GM12874 (cell line): ENCODE measurements at regions not wholly inside any gene's neighbourhood (a gene's known extent, or its start where the extent isn't known, plus 50 kb on each side); places are given as distances from the start of the nearest gene placed in this dataset.

Experiments used
- CTCF ChIP-seq: IDR thresholded peaks from 2 replicates; pipeline ENCODE4 v1.5.1; 2011; ENCODE audit warnings: low read depth, mild to moderate bottlenecking, control low read depth, low read length, moderate library complexity; ENCODE audit not compliant: insufficient read depth

- TF ChIP-seq CTCF = no peak
Measured at GRCh38 chr4:84419201-84419600, 79.9 kb downstream of the NKX6-1 start.

GRCh38 chr4:84417997-84418709, 80.9 kb downstream of the NKX6-1 start:
- TF ChIP-seq CTCF = no peak

GRCh38 chr4:84413976-84414375, 85.1 kb downstream of the NKX6-1 start:
- no peak for TF ChIP-seq CTCF

GRCh38 chr4:84413480-84413879, 85.6 kb downstream of the NKX6-1 start:
- TF ChIP-seq CTCF = no peak

- no peak for TF ChIP-seq CTCF
Measured at GRCh38 chr4:84412062-84412461, 87.0 kb downstream of the NKX6-1 start.

GRCh38 chr4:84407554-84408407, 91.3 kb downstream of the NKX6-1 start:
- no peak for TF ChIP-seq CTCF

- TF ChIP-seq CTCF = no peak
Measured at GRCh38 chr4:84403656-84404055, 95.4 kb downstream of the NKX6-1 start.
